IMR-90 (cell line): ENCODE measurements at regions not wholly inside any gene's neighbourhood (a gene's known extent, or its start where the extent isn't known, plus 50 kb on each side); places are given as distances from the start of the nearest gene placed in this dataset.
A peak's percentile ranks its signal among the peaks of the same experiment; 100 is the strongest.

Source experiments
- ATAC-seq: fragments of 200-7000 bp; cut with Tn5 transposase; 2 replicates; pipeline ENCODE4 v1.9.1; 2020; ENCODE audit warnings: low read depth, mild to moderate bottlenecking, moderate library complexity
- BruUV-seq: library from RNA; stranded (reverse); fragments of 400-500 nt; replicated peaks from 2 replicates; lab custom pipeline; 2021; lab: Mats Ljungman, UMichigan
- CTCF ChIA-PET: fragments of 300-600 bp; formaldehyde crosslinking; extraction: SDS; loops from one replicate; lab custom pipeline; 2021; ENCODE audit warnings: antibody characterized with exemption; lab: Yijun Ruan, JAX
- POLR2A ChIA-PET: fragments of 300-600 bp; sonication (Branson Sonifier 250); formaldehyde crosslinking; loops from one replicate; lab custom pipeline; 2022; ENCODE audit warnings: antibody characterized with exemption; ENCODE audit not compliant: unreplicated experiment; lab: Charles Lee
- DNase-seq: peaks from one replicate; pipeline ENCODE4 v3.0.0; 2013
- H2AFZ ChIP-seq: replicated peaks from 2 replicates; pipeline ENCODE3; 2013; ENCODE audit warnings: low read length, mild to moderate bottlenecking; ENCODE audit not compliant: poor library complexity
- H2AK5ac ChIP-seq: 2 replicates; pipeline ENCODE4 v1.6.1; 2013; ENCODE audit warnings: low read depth, low read length, inconsistent platforms
- H2AK9ac ChIP-seq: replicated peaks from 2 replicates; pipeline ENCODE3; 2013; ENCODE audit warnings: mild to moderate bottlenecking, low read depth, low read length, moderate library complexity; ENCODE audit not compliant: poor library complexity
- H2BK120ac ChIP-seq: 2 replicates; pipeline ENCODE4 v1.6.1; 2013; ENCODE audit warnings: low read depth, low read length, inconsistent platforms
- H2BK15ac ChIP-seq: 3 replicates; pipeline ENCODE4 v1.6.1; 2013; ENCODE audit warnings: low read depth, low read length, inconsistent platforms
- H2BK20ac ChIP-seq: 2 replicates; pipeline ENCODE4 v1.6.1; 2013; ENCODE audit warnings: low read depth, mild to moderate bottlenecking, inconsistent platforms, low read length, moderate library complexity
- H2BK5ac ChIP-seq: 2 replicates; pipeline ENCODE4 v1.6.1; 2013; ENCODE audit warnings: mild to moderate bottlenecking, low read depth, low read length, inconsistent platforms; ENCODE audit not compliant: poor library complexity, severe bottlenecking
- H3K14ac ChIP-seq: replicated peaks from 2 replicates; pipeline ENCODE4 v1.6.1; 2013; ENCODE audit warnings: low read depth, low read length, inconsistent platforms
- H3K18ac ChIP-seq: 2 replicates; pipeline ENCODE4 v1.6.1; 2013; ENCODE audit warnings: low read depth, low read length, control low read depth
- H3K23ac ChIP-seq: 2 replicates; pipeline ENCODE4 v1.6.1; 2013; ENCODE audit warnings: low read depth, low read length, inconsistent platforms
- H3K27ac ChIP-seq: 2 replicates; pipeline ENCODE4 v1.5.1; 2013; ENCODE audit warnings: mild to moderate bottlenecking, control low read depth, low read length; ENCODE audit not compliant: insufficient read depth
- H3K27me3 ChIP-seq: 2 replicates; pipeline ENCODE4 v1.6.1; 2013; ENCODE audit warnings: low read length; ENCODE audit not compliant: control insufficient read depth, insufficient read depth
- H3K36me3 ChIP-seq: 2 replicates; pipeline ENCODE4 v1.6.1; 2013; ENCODE audit warnings: low read length, mixed read lengths; ENCODE audit not compliant: control insufficient read depth, insufficient read depth
- H3K4ac ChIP-seq: 2 replicates; pipeline ENCODE4 v1.6.1; 2013; ENCODE audit warnings: low read depth, low read length, inconsistent platforms
- H3K4me1 ChIP-seq: 2 replicates; pipeline ENCODE4 v1.6.1; 2013; ENCODE audit warnings: low read length, mixed read lengths; ENCODE audit not compliant: control insufficient read depth, insufficient read depth
- H3K4me2 ChIP-seq: 2 replicates; pipeline ENCODE4 v1.6.1; 2013; ENCODE audit warnings: low read depth, mild to moderate bottlenecking, control low read depth, low read length, moderate library complexity
- H3K4me3 ChIP-seq: 2 replicates; pipeline ENCODE4 v1.5.1; 2013; ENCODE audit warnings: low read depth, mild to moderate bottlenecking, control low read depth, low read length, moderate library complexity; ENCODE audit not compliant: insufficient read depth
- H3K56ac ChIP-seq: 2 replicates; pipeline ENCODE4 v1.6.1; 2013; ENCODE audit warnings: low read length, inconsistent platforms; ENCODE audit not compliant: insufficient read depth; ENCODE audit errors: extremely low read depth
- H3K79me1 ChIP-seq, 2 experiments: 2 replicates each; pipeline ENCODE4 v1.6.1; 2013; ENCODE audit warnings: low read length in 2 of 2, inconsistent platforms in 1 of 2, low read depth in 1 of 2
- H3K9ac ChIP-seq: 2 replicates; pipeline ENCODE4 v1.6.1; 2013; ENCODE audit warnings: low read depth, low read length, control low read depth
- H3K9me1 ChIP-seq: 2 replicates; pipeline ENCODE4 v1.6.1; 2013; ENCODE audit warnings: low read length, inconsistent platforms; ENCODE audit not compliant: insufficient read depth
- H3K9me3 ChIP-seq: 2 replicates; pipeline ENCODE4 v1.6.1; 2013; ENCODE audit warnings: low read length; ENCODE audit not compliant: control insufficient read depth, insufficient read depth
- H4K20me1 ChIP-seq: 2 replicates; pipeline ENCODE4 v1.6.1; 2013; ENCODE audit warnings: low read length, inconsistent platforms; ENCODE audit not compliant: insufficient read depth
- H4K5ac ChIP-seq: 2 replicates; pipeline ENCODE4 v1.6.1; 2013; ENCODE audit warnings: mild to moderate bottlenecking, low read depth, low read length, control low read depth
- H4K8ac ChIP-seq, 2 experiments: 2 replicates each; pipeline ENCODE4 v1.6.1; 2013; ENCODE audit warnings: low read depth in 2 of 2, low read length in 2 of 2, control low read depth in 1 of 2, inconsistent platforms in 1 of 2
- H4K91ac ChIP-seq: 2 replicates; pipeline ENCODE4 v1.6.1; 2013; ENCODE audit warnings: low read depth, low read length, inconsistent platforms; ENCODE audit not compliant: insufficient read depth
- BHLHE40 ChIP-seq: fragments of 150-350 bp; IDR thresholded peaks from 2 replicates; pipeline ENCODE4 v1.6.1; 2016; ENCODE audit warnings: mild to moderate bottlenecking, low read depth, low read length
- CEBPB ChIP-seq: IDR thresholded peaks from 2 replicates; pipeline ENCODE4 v1.6.1; 2012; ENCODE audit warnings: low read depth, low read length, improper control_type of control experiment
- CHD1 ChIP-seq: IDR thresholded peaks from 2 replicates; pipeline ENCODE4 v1.6.1; 2012; ENCODE audit warnings: low read depth, low read length, improper control_type of control experiment
- CTCF ChIP-seq: conservative IDR thresholded peaks from 2 replicates; pipeline ENCODE4 v1.5.1; 2012; ENCODE audit warnings: mild to moderate bottlenecking, low read depth, low read length, improper control_type of control experiment
- ELK1 ChIP-seq: fragments of 150-350 bp; IDR thresholded peaks from 2 replicates; pipeline ENCODE4 v1.6.1; 2016; ENCODE audit warnings: low read depth, mild to moderate bottlenecking, low read length, moderate library complexity, borderline replicate concordance
- FOS ChIP-seq: fragments of 150-350 bp; IDR thresholded peaks from 2 replicates; pipeline ENCODE4 v1.6.1; 2016; ENCODE audit warnings: low read depth, low read length
- MAFK ChIP-seq: IDR thresholded peaks from 2 replicates; pipeline ENCODE4 v1.6.1; 2012; ENCODE audit warnings: low read depth, low read length, improper control_type of control experiment
- MXI1 ChIP-seq: IDR thresholded peaks from 2 replicates; pipeline ENCODE4 v1.6.1; 2012; ENCODE audit warnings: low read depth, mild to moderate bottlenecking, low read length, moderate library complexity, borderline replicate concordance
- NFE2L2 ChIP-seq: fragments of 150-350 bp; IDR thresholded peaks from 2 replicates; pipeline ENCODE4 v1.6.1; 2016; ENCODE audit warnings: low read depth, mild to moderate bottlenecking, low read length
- POLR2A ChIP-seq: IDR thresholded peaks from 2 replicates; pipeline ENCODE4 v1.6.1; 2012; ENCODE audit warnings: mild to moderate bottlenecking, low read depth, low read length
- RAD21 ChIP-seq: IDR thresholded peaks from 2 replicates; pipeline ENCODE4 v1.6.1; 2012; ENCODE audit warnings: low read length, improper control_type of control experiment
- RCOR1 ChIP-seq: IDR thresholded peaks from 2 replicates; pipeline ENCODE4 v1.6.1; 2012; ENCODE audit warnings: mild to moderate bottlenecking, low read length, improper control_type of control experiment; ENCODE audit not compliant: insufficient replicate concordance
- RFX5 ChIP-seq: IDR thresholded peaks from 2 replicates; pipeline ENCODE4 v1.8.0; 2012; ENCODE audit warnings: low read depth, mild to moderate bottlenecking, low read length, moderate library complexity
- SMC3 ChIP-seq: fragments of 150-350 bp; IDR thresholded peaks from 2 replicates; pipeline ENCODE4 v1.6.1; 2016; ENCODE audit warnings: low read depth, mild to moderate bottlenecking, antibody characterized with exemption, low read length, moderate library complexity
- USF2 ChIP-seq: fragments of 150-350 bp; IDR thresholded peaks from 2 replicates; pipeline ENCODE4 v1.6.1; 2017; ENCODE audit warnings: mild to moderate bottlenecking, antibody characterized with exemption, low read length, low read depth
- WGBS, 2 experiments: methylation state at CpG; one replicate each; pipeline versions ENCODE4 v1.1.5 to v1.1.7; 2013; ENCODE audit warnings: missing lambda C conversion rate in 2 of 2; ENCODE audit not compliant: insufficient read length in 1 of 2; ENCODE audit errors: extremely low coverage in 2 of 2; 5-methylcytosine and 5-hydroxymethylcytosine counted together
- dilution Hi-C: fragments of 300-500 bp; cut with HindIII; formaldehyde crosslinking; loops from one replicate; pipeline ENCODE4 v1.14.3; 2018; ENCODE audit warnings: low sequenced_read_pairs; ENCODE audit not compliant: unreplicated experiment
- in situ Hi-C: fragments of 300-500 bp; cut with MboI; formaldehyde crosslinking; loops from 3 replicates; pipeline ENCODE4 v1.14.3; 2019; ENCODE audit warnings: low sequenced_read_pairs, inconsistent platforms, mixed read lengths
- intact Hi-C: fragments of 100-400 bp; cut with micrococcal nuclease; formaldehyde crosslinking; loops from 2 replicates; pipeline ENCODE4 v1.10.0; 2022

- H2AK9ac ChIP-seq: no peak overlapping the region
- H4K91ac ChIP-seq: peak overlapping the region; percentile 64; the same call in 1 of the 2 replicates
- CTCF ChIA-PET: interaction anchor here (0.6 to 1.7 kb wide), 11 partner anchors 8 to 1513 kb away, joined by 3 to 10 read pairs (median 3); no protein-coding TSS in a partner anchor
- no peak overlapping the region for H2AK5ac ChIP-seq
- H3K56ac ChIP-seq: no peak overlapping the region
- no peaks in the 10 kb centered on the region for H3K9me1 ChIP-seq
- peak overlapping the region in 1 of 2 experiments; percentile 51; a peak in 3 of 4 replicates for H4K8ac ChIP-seq
- intact Hi-C loops (loop anchor here (1.0 to 10.0 kb wide), 8 partner anchors 771 to 1955 kb away; partner anchors contain the start of gene TBL1XR1), dilution Hi-C loops (no loop called here), in situ Hi-C loops (loop anchor here (10.0 kb wide), 1 partner anchor 1331 kb away; no protein-coding TSS in a partner anchor)
- no peak overlapping the region for H3K4me3 ChIP-seq
- peaks cover 4% of the 10 kb centered on the region for H3K4me1 ChIP-seq
- 0 out of 2 replicates have a peak overlapping the region, but pooled peaks have one; percentile 62 for H4K5ac ChIP-seq
- POLR2A ChIA-PET: no interaction called here
- H3K79me1 ChIP-seq: no peaks in the 10 kb centered on the region
- WGBS, 2 experiments: no CpG with 5 or more reads among the region's 5 CpGs
- no peak overlapping the region; the same call in 2 of the 3 replicates for H2BK15ac ChIP-seq
- no peak overlapping the region for H3K23ac ChIP-seq
- 0 out of 2 replicates have a peak overlapping the region, but pooled peaks have one; percentile 18 for H3K4ac ChIP-seq
- peak; percentile 51 for DNase-seq
- peak overlapping the region; percentile 52 for H2BK5ac ChIP-seq
- peak; percentile 63 for ATAC-seq
- H3K36me3 ChIP-seq: no peaks in the 10 kb centered on the region
- H3K14ac ChIP-seq: no peak overlapping the region
- peak overlapping the region; percentile 86 for H2BK20ac ChIP-seq
- no peak overlapping the region; the same call in 1 of the 2 replicates for H3K9ac ChIP-seq
- no peaks in the 10 kb centered on the region for H3K27me3 ChIP-seq
- no peak overlapping the region for H2AFZ ChIP-seq
- no peak overlapping the region; the same call in 1 of the 2 replicates for H3K27ac ChIP-seq
- H3K4me2 ChIP-seq: no peak overlapping the region
- H3K18ac ChIP-seq: peak overlapping the region; percentile 60; the same call in 1 of the 2 replicates
- H3K9me3 ChIP-seq: no peaks in the 10 kb centered on the region
- H2BK120ac ChIP-seq: peak overlapping the region; percentile 86
- no TSS peak for BruUV-seq
- no peaks in the 10 kb centered on the region for H4K20me1 ChIP-seq
- peak; percentile 90 for TF ChIP-seq CTCF
- no peak for TF ChIP-seq FOS
- TF ChIP-seq RFX5: no peak
- no peak for TF ChIP-seq NFE2L2
- no peak for TF ChIP-seq ELK1
- TF ChIP-seq USF2: no peak
- no peak for TF ChIP-seq MXI1
- peak; percentile 96 for TF ChIP-seq RAD21
- no peak for TF ChIP-seq CHD1
- no peak for TF ChIP-seq RCOR1
- peak; percentile 77 for TF ChIP-seq SMC3
- TF ChIP-seq BHLHE40: no peak
- TF ChIP-seq CEBPB: no peak
- no peak for TF ChIP-seq MAFK
- TF ChIP-seq POLR2A: no peak
These were observed 150.8 kb upstream of the KCNMB2 start for GRCh38 chr3:178385280-178385952.
